ENCODE measurements at regions not wholly inside any gene's neighbourhood (a gene's known extent, or its start where the extent isn't known, plus 50 kb on each side); places are given as distances from the start of the nearest gene placed in this dataset.

GRCh38 chr15:69735121-69735520, 282.5 kb downstream of the RPLP1 start:
- no peak for DNase-seq
- Mint-ChIP-seq H3K36me3 (ENCODE audit: low read depth) (no peaks in the 10 kb centered on the region), H3K9me3 (no peaks in the 10 kb centered on the region), H3K4me1 (ENCODE audit: low read depth) (peaks cover 7% of the 10 kb centered on the region), H3K27me3 (no peaks in the 10 kb centered on the region), H3K27ac (no peak overlapping the region), H3K4me3 (no peak overlapping the region)

- Mint-ChIP-seq H3K4me1 (ENCODE audit: low read depth) (peaks cover 2% of the 10 kb centered on the region), H3K36me3 (ENCODE audit: low read depth) (no peaks in the 10 kb centered on the region), H3K4me3 (no peak overlapping the region), H3K9me3 (peaks cover 4% of the 10 kb centered on the region), H3K27ac (no peak overlapping the region), H3K27me3 (no peaks in the 10 kb centered on the region)
- DNase-seq, result no peak
Measured at GRCh38 chr15:69736161-69736560, 283.5 kb downstream of the RPLP1 start.

- no peak overlapping the region for H3K4me3 Mint-ChIP-seq
- no peaks in the 10 kb centered on the region for H3K27me3 Mint-ChIP-seq
- no peaks in the 10 kb centered on the region for H3K36me3 Mint-ChIP-seq (ENCODE audit: low read depth)
- H3K4me1 Mint-ChIP-seq (ENCODE audit: low read depth), result peaks cover 5% of the 10 kb centered on the region
- no peak for DNase-seq
- no peak overlapping the region for H3K27ac Mint-ChIP-seq
- peaks cover 4% of the 10 kb centered on the region for H3K9me3 Mint-ChIP-seq
Measured at GRCh38 chr15:69737916-69738315, 285.3 kb downstream of the RPLP1 start.

GRCh38 chr15:69740684-69741083, 288.1 kb downstream of the RPLP1 start:
- H3K27me3 Mint-ChIP-seq, result peaks cover 7% of the 10 kb centered on the region
- peaks cover 4% of the 10 kb centered on the region for H3K9me3 Mint-ChIP-seq
- no peak for DNase-seq
- no peak overlapping the region for H3K27ac Mint-ChIP-seq
- H3K4me1 Mint-ChIP-seq (ENCODE audit: low read depth), result peaks cover 26% of the 10 kb centered on the region
- no peaks in the 10 kb centered on the region for H3K36me3 Mint-ChIP-seq (ENCODE audit: low read depth)
- no peak overlapping the region for H3K4me3 Mint-ChIP-seq

- H3K27me3 Mint-ChIP-seq, result peaks cover 11% of the 10 kb centered on the region
- H3K36me3 Mint-ChIP-seq (ENCODE audit: low read depth), result no peaks in the 10 kb centered on the region
- H3K4me1 Mint-ChIP-seq (ENCODE audit: low read depth), result peaks cover 26% of the 10 kb centered on the region
- DNase-seq, result no peak
- peaks cover 4% of the 10 kb centered on the region for H3K9me3 Mint-ChIP-seq
- no peak overlapping the region for H3K4me3 Mint-ChIP-seq
- H3K27ac Mint-ChIP-seq, result no peak overlapping the region
Measured at GRCh38 chr15:69742361-69742760, 289.7 kb downstream of the RPLP1 start.

GRCh38 chr15:69743091-69743490, 290.5 kb downstream of the RPLP1 start:
- H3K4me3 Mint-ChIP-seq, result no peak overlapping the region
- H3K9me3 Mint-ChIP-seq, result peaks cover 4% of the 10 kb centered on the region
- peaks cover 11% of the 10 kb centered on the region for H3K27me3 Mint-ChIP-seq
- no peak for DNase-seq
- H3K36me3 Mint-ChIP-seq (ENCODE audit: low read depth), result no peaks in the 10 kb centered on the region
- H3K27ac Mint-ChIP-seq, result no peak overlapping the region
- H3K4me1 Mint-ChIP-seq (ENCODE audit: low read depth), result peaks cover 28% of the 10 kb centered on the region

- Mint-ChIP-seq H3K4me1 (ENCODE audit: low read depth) (peaks cover 40% of the 10 kb centered on the region), H3K27ac (no peak overlapping the region), H3K4me3 (no peak overlapping the region), H3K27me3 (peaks cover 11% of the 10 kb centered on the region), H3K9me3 (peaks cover 4% of the 10 kb centered on the region), H3K36me3 (ENCODE audit: low read depth) (no peaks in the 10 kb centered on the region)
- no peak for DNase-seq
Measured at GRCh38 chr15:69744391-69745162, 292.0 kb downstream of the RPLP1 start.

GRCh38 chr15:69747193-69747592, 294.6 kb downstream of the RPLP1 start:
- Mint-ChIP-seq H3K4me3 (no peak overlapping the region), H3K4me1 (ENCODE audit: low read depth) (peaks cover 65% of the 10 kb centered on the region), H3K36me3 (ENCODE audit: low read depth) (peaks cover 3% of the 10 kb centered on the region), H3K9me3 (peaks cover 8% of the 10 kb centered on the region), H3K27me3 (peaks cover 15% of the 10 kb centered on the region), H3K27ac (no peak overlapping the region)
- no peak for DNase-seq

GRCh38 chr15:69748131-69748530, 295.5 kb downstream of the RPLP1 start:
- Mint-ChIP-seq H3K27me3 (peaks cover 15% of the 10 kb centered on the region), H3K4me1 (ENCODE audit: low read depth) (peaks cover 64% of the 10 kb centered on the region), H3K9me3 (peaks cover 13% of the 10 kb centered on the region), H3K27ac (no peak overlapping the region), H3K36me3 (ENCODE audit: low read depth) (peaks cover 9% of the 10 kb centered on the region), H3K4me3 (no peak overlapping the region)
- DNase-seq, result no peak

- H3K9me3 Mint-ChIP-seq, result peaks cover 19% of the 10 kb centered on the region
- peaks cover 64% of the 10 kb centered on the region for H3K4me1 Mint-ChIP-seq (ENCODE audit: low read depth)
- no peak for DNase-seq
- no peak overlapping the region for H3K4me3 Mint-ChIP-seq
- peaks cover 12% of the 10 kb centered on the region for H3K27me3 Mint-ChIP-seq
- H3K36me3 Mint-ChIP-seq (ENCODE audit: low read depth), result peaks cover 14% of the 10 kb centered on the region
- no peak overlapping the region for H3K27ac Mint-ChIP-seq
Measured at GRCh38 chr15:69748576-69749185, 296.1 kb downstream of the RPLP1 start.

GRCh38 chr15:69749274-69749673, 296.7 kb downstream of the RPLP1 start:
- Mint-ChIP-seq H3K27me3 (peaks cover 8% of the 10 kb centered on the region), H3K4me1 (ENCODE audit: low read depth) (peaks cover 64% of the 10 kb centered on the region), H3K27ac (no peak overlapping the region), H3K36me3 (ENCODE audit: low read depth) (peaks cover 19% of the 10 kb centered on the region), H3K4me3 (no peak overlapping the region), H3K9me3 (peaks cover 20% of the 10 kb centered on the region)
- no peak for DNase-seq

- peaks cover 24% of the 10 kb centered on the region for H3K36me3 Mint-ChIP-seq (ENCODE audit: low read depth)
- peaks cover 64% of the 10 kb centered on the region for H3K4me1 Mint-ChIP-seq (ENCODE audit: low read depth)
- peaks cover 8% of the 10 kb centered on the region for H3K27me3 Mint-ChIP-seq
- no peak for DNase-seq
- no peak overlapping the region for H3K27ac Mint-ChIP-seq
- peaks cover 24% of the 10 kb centered on the region for H3K9me3 Mint-ChIP-seq
- H3K4me3 Mint-ChIP-seq, result no peak overlapping the region
Measured at GRCh38 chr15:69749797-69750196, 297.2 kb downstream of the RPLP1 start.

- peaks cover 66% of the 10 kb centered on the region for H3K4me1 Mint-ChIP-seq (ENCODE audit: low read depth)
- no peak overlapping the region for H3K27ac Mint-ChIP-seq
- H3K4me3 Mint-ChIP-seq, result no peak overlapping the region
Measured at GRCh38 chr15:69750253-69750652, 297.6 kb downstream of the RPLP1 start.

GRCh38 chr15:69751147-69751546, 298.5 kb downstream of the RPLP1 start:
- peaks cover 75% of the 10 kb centered on the region for H3K4me1 Mint-ChIP-seq (ENCODE audit: low read depth)

More at GRCh38 chr15:69750253-69750652, 297.6 kb downstream of the RPLP1 start:
- H3K36me3 Mint-ChIP-seq (ENCODE audit: low read depth), result peaks cover 24% of the 10 kb centered on the region
- DNase-seq, result no peak
- H3K27me3 Mint-ChIP-seq, result peaks cover 8% of the 10 kb centered on the region
- H3K9me3 Mint-ChIP-seq, result peaks cover 25% of the 10 kb centered on the region

GRCh38 chr15:69751566-69751965, 298.9 kb downstream of the RPLP1 start:
- H3K27ac Mint-ChIP-seq, result no peak overlapping the region

More at GRCh38 chr15:69751147-69751546, 298.5 kb downstream of the RPLP1 start:
- Mint-ChIP-seq H3K36me3 (ENCODE audit: low read depth) (peaks cover 24% of the 10 kb centered on the region), H3K4me3 (no peak overlapping the region), H3K9me3 (peaks cover 25% of the 10 kb centered on the region), H3K27ac (no peak overlapping the region), H3K27me3 (peaks cover 4% of the 10 kb centered on the region)
- DNase-seq, result no peak

More at GRCh38 chr15:69751566-69751965, 298.9 kb downstream of the RPLP1 start:
- H3K4me1 Mint-ChIP-seq (ENCODE audit: low read depth), result peaks cover 79% of the 10 kb centered on the region
- H3K9me3 Mint-ChIP-seq, result peaks cover 25% of the 10 kb centered on the region
- peaks cover 24% of the 10 kb centered on the region for H3K36me3 Mint-ChIP-seq (ENCODE audit: low read depth)
- DNase-seq, result no peak
- H3K4me3 Mint-ChIP-seq, result no peak overlapping the region
- peaks cover 4% of the 10 kb centered on the region for H3K27me3 Mint-ChIP-seq
